MCF 10A (cell line): ENCODE measurements at regions not wholly inside any gene's neighbourhood (a gene's known extent, or its start where the extent isn't known, plus 50 kb on each side); places are given as distances from the start of the nearest gene placed in this dataset.
A peak's percentile ranks its signal among the peaks of the same experiment; 100 is the strongest.
"Not testable (repeated sequence)": the region's sequence is repeated elsewhere in the genome, so short reads cannot be mapped to it uniquely, and the experiment has no call there.

Experiments
- BruUV-seq: library from RNA; stranded (reverse); fragments of 400-500 nt; replicated peaks from 2 replicates; lab custom pipeline; 2021; lab: Mats Ljungman, UMichigan
- CTCF ChIA-PET: fragments of 300-600 bp; sonication (Branson Sonifier 250); formaldehyde crosslinking; extraction: SDS; loops from one replicate; lab custom pipeline; 2021; ENCODE audit warnings: antibody characterized with exemption, inconsistent platforms; lab: Yijun Ruan, JAX
- POLR2A ChIA-PET: fragments of 300-600, 350-650 bp; sonication (Branson Sonifier 250); formaldehyde crosslinking; extraction: SDS; loops from one replicate; lab custom pipeline; 2020; ENCODE audit warnings: antibody characterized with exemption, inconsistent platforms; lab: Yijun Ruan, JAX
- DNase-seq: peaks from one replicate; pipeline ENCODE4 v3.0.0-alpha.2; 2018; ENCODE audit not compliant: unreplicated experiment
- H3K27ac Mint-ChIP-seq: one replicate; pipeline ENCODE4 v1.8.0; 2022; ENCODE audit warnings: mild to moderate bottlenecking, low read depth, mixed read lengths; ENCODE audit not compliant: unreplicated experiment
- H3K27me3 Mint-ChIP-seq: one replicate; pipeline ENCODE4 v1.8.0; 2022; ENCODE audit warnings: mixed read lengths; ENCODE audit not compliant: insufficient read depth, unreplicated experiment
- H3K36me3 Mint-ChIP-seq: one replicate; pipeline ENCODE4 v1.8.0; 2022; ENCODE audit warnings: mild to moderate bottlenecking, moderate library complexity, mixed read lengths; ENCODE audit not compliant: insufficient read depth, unreplicated experiment
- H3K4me1 Mint-ChIP-seq: one replicate; pipeline ENCODE4 v1.8.0; 2022; ENCODE audit warnings: mixed read lengths; ENCODE audit not compliant: insufficient read depth, unreplicated experiment
- H3K4me3 Mint-ChIP-seq: one replicate; pipeline ENCODE4 v1.8.0; 2022; ENCODE audit warnings: mild to moderate bottlenecking, moderate library complexity, mixed read lengths; ENCODE audit not compliant: unreplicated experiment
- H3K9me3 Mint-ChIP-seq: one replicate; pipeline ENCODE4 v1.8.0; 2022; ENCODE audit warnings: mixed read lengths; ENCODE audit not compliant: unreplicated experiment
- CTCF ChIP-seq: fragments of 200-600 bp; IDR thresholded peaks from one replicate; pipeline ENCODE4 v1.8.0; 2022; ENCODE audit warnings: antibody characterized with exemption, mild to moderate bottlenecking; ENCODE audit not compliant: unreplicated experiment
- intact Hi-C: fragments of 100-400 bp; cut with micrococcal nuclease; formaldehyde crosslinking; loops from 2 replicates; pipeline ENCODE4 v1.14.1; 2022

- H3K36me3 Mint-ChIP-seq: no peaks in the 10 kb centered on the region
- H3K4me3 Mint-ChIP-seq: no peak overlapping the region
- no peak for TF ChIP-seq CTCF
- peaks cover 15% of the 10 kb centered on the region for H3K9me3 Mint-ChIP-seq
- POLR2A ChIA-PET: interaction anchor here (0.6 kb wide), 1 partner anchor 8 kb away, joined by 3 read pairs; no protein-coding TSS in a partner anchor
- no peaks in the 10 kb centered on the region for H3K27me3 Mint-ChIP-seq
- no TSS peak for BruUV-seq
- no peak overlapping the region for H3K27ac Mint-ChIP-seq
- DNase-seq: no peak
- intact Hi-C loops: no loop called here
- H3K4me1 Mint-ChIP-seq: no peaks in the 10 kb centered on the region
- CTCF ChIA-PET: interaction anchor here (0.7 kb wide), 1 partner anchor 572 kb away, joined by 5 read pairs; no protein-coding TSS in a partner anchor
These were observed 270.8 kb upstream of the FGF13 start for GRCh38 chrX:138982365-138982764.

DNA sequence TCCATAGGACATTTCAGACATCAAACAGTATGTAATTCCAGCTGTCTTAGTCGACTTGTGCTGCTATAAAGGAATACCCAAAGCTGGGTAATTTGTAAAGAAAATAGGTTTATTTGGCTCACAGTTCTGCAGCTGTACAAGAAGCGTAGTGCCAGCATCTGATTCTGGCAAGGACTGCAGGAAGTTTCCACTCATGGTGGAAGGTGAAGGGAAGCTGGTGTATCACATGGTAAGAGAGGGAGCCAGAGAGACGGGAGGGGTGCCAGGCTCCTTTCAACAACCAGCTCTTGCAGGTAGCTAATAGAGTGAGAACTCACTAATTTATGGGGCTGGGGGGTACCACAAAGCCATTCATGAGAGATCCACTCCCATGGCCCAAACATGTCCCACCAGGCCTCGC, 253.0 kb upstream of the FGF13 start:
- peaks cover 7% of the 10 kb centered on the region for H3K9me3 Mint-ChIP-seq
- CTCF ChIA-PET: no interaction called here

GRCh38 chrX:138962419-138962818, 250.9 kb upstream of the FGF13 start:
- DNase-seq, CTCF ChIA-PET, H3K36me3 Mint-ChIP-seq, H3K4me3 Mint-ChIP-seq, H3K9me3 Mint-ChIP-seq, H3K27me3 Mint-ChIP-seq, intact Hi-C loops, H3K27ac Mint-ChIP-seq, H3K4me1 Mint-ChIP-seq, POLR2A ChIA-PET, BruUV-seq: not testable (repeated sequence)

More for the DNA sequence above, 253.0 kb upstream of the FGF13 start:
- Mint-ChIP-seq H3K4me3 (no peak overlapping the region), H3K36me3 (no peaks in the 10 kb centered on the region), H3K27me3 (no peaks in the 10 kb centered on the region), H3K4me1 (no peaks in the 10 kb centered on the region), H3K27ac (no peak overlapping the region)
- no peak for DNase-seq
- intact Hi-C loops: no loop called here
- BruUV-seq: no TSS peak
- TF ChIP-seq CTCF: no peak
- POLR2A ChIA-PET: no interaction called here

DNA sequence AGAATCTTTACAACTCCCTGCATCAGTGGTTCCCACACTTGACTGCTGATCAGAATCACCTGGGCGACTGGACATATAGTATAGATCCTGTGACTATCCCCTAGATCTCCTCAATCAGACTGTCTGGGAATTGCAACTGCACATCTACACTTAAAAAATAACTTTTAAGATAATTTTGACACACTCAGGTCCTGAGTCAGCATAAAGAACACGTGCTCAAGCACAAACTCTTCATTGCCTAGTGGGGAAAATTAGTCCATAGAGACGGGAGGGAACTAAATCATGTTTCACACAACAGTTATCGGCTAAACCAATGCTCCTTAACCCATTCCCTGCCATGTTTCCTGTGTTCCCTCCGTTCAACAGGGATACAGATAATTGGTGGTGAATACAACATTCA, 243.5 kb upstream of the FGF13 start:
- POLR2A ChIA-PET: no interaction called here
- no peak for DNase-seq
- H3K9me3 Mint-ChIP-seq: peaks cover 7% of the 10 kb centered on the region
- no TSS peak for BruUV-seq
- no peak overlapping the region for H3K27ac Mint-ChIP-seq
- H3K36me3 Mint-ChIP-seq: no peaks in the 10 kb centered on the region
- no peaks in the 10 kb centered on the region for H3K27me3 Mint-ChIP-seq
- no peak overlapping the region for H3K4me3 Mint-ChIP-seq
- no peak for TF ChIP-seq CTCF
- CTCF ChIA-PET: no interaction called here
- intact Hi-C loops: no loop called here
- no peaks in the 10 kb centered on the region for H3K4me1 Mint-ChIP-seq

GRCh38 chrX:138946926-138947325, 235.4 kb upstream of the FGF13 start:
- no peak overlapping the region for H3K4me3 Mint-ChIP-seq
- no peaks in the 10 kb centered on the region for H3K9me3 Mint-ChIP-seq
- no peaks in the 10 kb centered on the region for H3K27me3 Mint-ChIP-seq
- H3K4me1 Mint-ChIP-seq: no peaks in the 10 kb centered on the region
- H3K36me3 Mint-ChIP-seq: no peaks in the 10 kb centered on the region
- intact Hi-C loops: no loop called here
- DNase-seq: peak; percentile 7
- ChIA-PET POLR2A (no interaction called here), CTCF (no interaction called here)
- no TSS peak for BruUV-seq
- no peak overlapping the region for H3K27ac Mint-ChIP-seq
- no peak for TF ChIP-seq CTCF
